ENCODE measurements at regions not wholly inside any gene's neighbourhood (a gene's known extent, or its start where the extent isn't known, plus 50 kb on each side); places are given as distances from the start of the nearest gene placed in this dataset.
"Not testable (repeated sequence)": the region's sequence is repeated elsewhere in the genome, so short reads cannot be mapped to it uniquely, and the experiment has no call there.

DNA sequence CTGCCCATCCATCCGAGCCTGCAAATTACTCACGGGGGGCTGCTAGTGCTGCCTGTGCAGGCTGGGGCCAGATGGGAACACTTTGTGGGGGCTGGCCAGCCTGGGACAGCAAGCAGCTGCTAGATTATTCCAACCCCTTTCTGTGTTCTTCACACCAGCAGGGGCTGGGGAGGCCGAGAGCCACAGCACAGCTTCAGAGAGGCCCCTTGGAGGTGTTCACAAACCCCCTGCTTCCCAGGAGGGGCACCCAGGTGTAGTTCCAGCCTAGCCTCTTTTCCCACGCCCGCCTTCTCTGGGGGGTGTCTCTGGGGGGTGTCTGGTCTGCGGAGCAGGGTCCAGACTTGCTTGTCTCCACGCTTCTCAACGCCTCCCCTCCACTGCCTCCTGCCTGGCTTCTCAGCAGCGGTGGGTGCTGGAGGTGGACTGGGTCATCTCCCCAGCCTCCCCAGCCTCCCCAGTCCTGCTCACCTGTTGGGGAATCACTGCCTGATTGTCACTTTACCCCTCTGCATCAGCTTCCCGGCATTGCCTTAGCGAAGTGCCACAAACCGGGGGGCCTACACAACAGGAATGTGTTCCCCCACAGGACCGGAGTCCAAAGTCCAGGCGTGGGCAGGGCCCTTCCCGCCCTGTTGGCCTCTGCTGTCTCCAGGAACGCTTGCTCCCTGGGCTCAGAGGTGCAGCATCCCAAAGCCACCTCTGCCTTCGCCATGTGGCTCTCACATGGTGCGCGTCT is 74.0 kb upstream of the EN2 start:
- peaks cover 100% of the 10 kb centered on the region for H3K27me3 Mint-ChIP-seq (ENCODE audit: unreplicated experiment)
- intact Hi-C loops (cut with micrococcal nuclease; ENCODE audit: unreplicated experiment): no loop called here
- TF ChIP-seq, protein P1, sequence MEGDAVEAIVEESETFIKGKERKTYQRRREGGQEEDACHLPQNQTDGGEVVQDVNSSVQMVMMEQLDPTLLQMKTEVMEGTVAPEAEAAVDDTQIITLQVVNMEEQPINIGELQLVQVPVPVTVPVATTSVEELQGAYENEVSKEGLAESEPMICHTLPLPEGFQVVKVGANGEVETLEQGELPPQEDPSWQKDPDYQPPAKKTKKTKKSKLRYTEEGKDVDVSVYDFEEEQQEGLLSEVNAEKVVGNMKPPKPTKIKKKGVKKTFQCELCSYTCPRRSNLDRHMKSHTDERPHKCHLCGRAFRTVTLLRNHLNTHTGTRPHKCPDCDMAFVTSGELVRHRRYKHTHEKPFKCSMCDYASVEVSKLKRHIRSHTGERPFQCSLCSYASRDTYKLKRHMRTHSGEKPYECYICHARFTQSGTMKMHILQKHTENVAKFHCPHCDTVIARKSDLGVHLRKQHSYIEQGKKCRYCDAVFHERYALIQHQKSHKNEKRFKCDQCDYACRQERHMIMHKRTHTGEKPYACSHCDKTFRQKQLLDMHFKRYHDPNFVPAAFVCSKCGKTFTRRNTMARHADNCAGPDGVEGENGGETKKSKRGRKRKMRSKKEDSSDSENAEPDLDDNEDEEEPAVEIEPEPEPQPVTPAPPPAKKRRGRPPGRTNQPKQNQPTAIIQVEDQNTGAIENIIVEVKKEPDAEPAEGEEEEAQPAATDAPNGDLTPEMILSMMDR (IDR thresholded peaks at IDR 0.05; ENCODE audit: unreplicated experiment): no peak
- peaks cover 4% of the 10 kb centered on the region for H3K36me3 Mint-ChIP-seq (ENCODE audit: insufficient read depth, unreplicated experiment)
- H3K4me3 Mint-ChIP-seq (ENCODE audit: low read depth, unreplicated experiment): no peak overlapping the region
- DNase-seq: no peak
- CTCF ChIA-PET: no interaction called here
- peaks cover 10% of the 10 kb centered on the region for H3K4me1 Mint-ChIP-seq (ENCODE audit: low read depth, unreplicated experiment)
- no TSS peak for BruUV-seq (replicated peaks)
- no peak overlapping the region for H3K27ac Mint-ChIP-seq (ENCODE audit: unreplicated experiment)
- no peaks in the 10 kb centered on the region for H3K9me3 Mint-ChIP-seq (ENCODE audit: low read depth, unreplicated experiment)

DNA sequence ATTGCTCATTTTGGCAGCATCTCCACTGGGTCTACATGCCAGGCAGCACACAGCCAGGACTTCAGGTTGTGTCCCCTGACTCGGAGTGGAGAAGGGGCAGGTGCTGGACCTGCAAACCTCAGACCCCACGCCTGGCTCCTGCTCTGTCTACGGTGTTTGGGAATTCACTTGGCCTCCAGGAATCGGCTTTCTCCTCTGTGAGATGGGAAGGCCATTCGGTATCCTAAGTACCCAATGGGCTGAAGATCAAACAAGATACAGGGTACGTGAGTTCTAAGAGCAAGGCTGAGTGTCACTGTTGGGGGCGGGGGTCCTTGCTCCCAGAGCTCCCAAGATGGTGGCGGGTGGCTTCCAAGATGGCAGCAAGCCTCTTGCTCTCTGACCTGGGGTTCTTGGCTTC is 73.2 kb upstream of the EN2 start:
- CTCF ChIA-PET: no interaction called here

DNA sequence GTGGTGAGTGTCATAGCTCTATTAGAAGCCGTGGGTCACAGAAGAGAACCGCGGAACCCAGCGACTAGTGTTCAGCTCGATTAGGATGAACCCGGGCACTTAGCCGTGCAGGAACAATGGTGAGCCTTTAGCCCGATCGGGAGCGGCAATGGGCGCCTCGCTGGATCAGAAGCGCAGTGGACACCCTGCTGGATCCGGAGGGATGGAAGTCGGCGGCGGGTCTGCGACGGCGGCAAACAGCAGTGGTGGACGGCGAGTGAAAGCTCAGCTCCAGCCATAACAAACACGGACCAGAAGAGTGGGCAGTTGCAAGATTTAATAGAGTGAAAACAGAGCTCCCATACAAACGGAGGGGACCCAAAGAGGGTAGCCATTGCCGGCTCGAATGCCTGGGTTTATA is 72.7 kb upstream of the EN2 start:
- CTCF ChIA-PET; BruUV-seq (replicated peaks); H3K36me3 Mint-ChIP-seq (ENCODE audit: insufficient read depth, unreplicated experiment); H3K9me3 Mint-ChIP-seq (ENCODE audit: low read depth, unreplicated experiment); H3K4me1 Mint-ChIP-seq (ENCODE audit: low read depth, unreplicated experiment); DNase-seq; intact Hi-C loops (cut with micrococcal nuclease; ENCODE audit: unreplicated experiment); H3K27ac Mint-ChIP-seq (ENCODE audit: unreplicated experiment); H3K4me3 Mint-ChIP-seq (ENCODE audit: low read depth, unreplicated experiment): not testable (repeated sequence)
- peaks cover 100% of the 10 kb centered on the region for H3K27me3 Mint-ChIP-seq (ENCODE audit: unreplicated experiment)

More for the DNA sequence above, 73.2 kb upstream of the EN2 start:
- H3K27me3 Mint-ChIP-seq (ENCODE audit: unreplicated experiment): peaks cover 100% of the 10 kb centered on the region
- no peak overlapping the region for H3K27ac Mint-ChIP-seq (ENCODE audit: unreplicated experiment)
- peaks cover 10% of the 10 kb centered on the region for H3K4me1 Mint-ChIP-seq (ENCODE audit: low read depth, unreplicated experiment)
- BruUV-seq (replicated peaks): no TSS peak
- peaks cover 4% of the 10 kb centered on the region for H3K36me3 Mint-ChIP-seq (ENCODE audit: insufficient read depth, unreplicated experiment)
- no peaks in the 10 kb centered on the region for H3K9me3 Mint-ChIP-seq (ENCODE audit: low read depth, unreplicated experiment)
- H3K4me3 Mint-ChIP-seq (ENCODE audit: low read depth, unreplicated experiment): no peak overlapping the region
- TF ChIP-seq, protein P1 (IDR thresholded peaks at IDR 0.05; ENCODE audit: unreplicated experiment): no peak
- DNase-seq: no peak
- intact Hi-C loops (cut with micrococcal nuclease; ENCODE audit: unreplicated experiment): no loop called here

DNA sequence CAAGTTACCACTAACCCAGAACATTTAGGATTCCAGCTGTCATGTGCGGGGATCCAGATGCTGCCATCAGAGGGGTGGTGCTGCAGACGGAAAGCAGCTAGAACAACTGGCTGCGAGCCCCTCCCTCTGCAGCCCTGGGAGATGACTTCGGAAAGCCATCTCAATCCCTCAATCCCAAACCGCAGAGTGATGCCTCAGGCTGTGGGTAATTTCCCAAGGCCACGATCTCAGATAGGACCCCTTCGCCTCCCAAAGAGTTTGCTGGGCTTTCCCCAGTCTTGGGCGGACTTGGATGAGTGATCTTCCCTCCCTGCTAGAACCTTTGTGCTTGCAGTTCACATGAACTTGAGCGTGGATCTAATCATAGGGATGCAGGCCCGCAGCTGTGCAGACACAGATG is 71.3 kb upstream of the EN2 start:
- Mint-ChIP-seq H3K9me3 (ENCODE audit: low read depth, unreplicated experiment) (no peaks in the 10 kb centered on the region), H3K27ac (ENCODE audit: unreplicated experiment) (no peak overlapping the region), H3K27me3 (ENCODE audit: unreplicated experiment) (peaks cover 100% of the 10 kb centered on the region), H3K4me3 (ENCODE audit: low read depth, unreplicated experiment) (no peak overlapping the region), H3K4me1 (ENCODE audit: low read depth, unreplicated experiment) (no peaks in the 10 kb centered on the region), H3K36me3 (ENCODE audit: insufficient read depth, unreplicated experiment) (peaks cover 4% of the 10 kb centered on the region)
- no TSS peak for BruUV-seq (replicated peaks)
- CTCF ChIA-PET: no interaction called here
- intact Hi-C loops (cut with micrococcal nuclease; ENCODE audit: unreplicated experiment): no loop called here
- TF ChIP-seq, protein P1 (IDR thresholded peaks at IDR 0.05; ENCODE audit: unreplicated experiment): no peak
- DNase-seq: no peak

DNA sequence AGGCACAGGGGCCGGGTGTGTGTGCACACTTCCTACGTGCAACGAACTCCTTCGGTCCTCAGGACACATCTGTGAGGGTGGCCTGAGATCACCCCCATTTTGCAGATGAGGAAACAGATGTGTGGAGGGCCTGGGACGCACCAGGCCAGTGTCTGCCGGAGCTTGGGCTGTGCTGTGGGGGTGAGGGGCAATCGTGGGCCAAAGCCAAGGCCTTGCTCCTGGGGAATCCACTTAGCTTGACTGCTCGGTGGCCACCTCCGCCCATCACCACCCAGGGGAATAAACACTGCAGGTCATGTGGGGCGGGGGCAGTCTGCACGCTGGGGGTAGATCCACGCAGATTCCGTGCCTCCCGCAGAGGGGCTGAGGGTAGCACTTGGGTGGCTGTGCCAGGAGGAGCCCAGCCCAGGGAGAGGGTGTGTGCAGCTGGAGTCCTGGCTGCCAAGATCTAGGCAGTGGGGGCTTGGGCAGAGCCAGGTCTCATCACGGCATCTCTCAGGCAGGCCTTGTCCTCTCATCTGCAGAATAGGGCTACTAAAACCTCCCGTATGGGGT is 70.8 kb upstream of the EN2 start:
- no TSS peak for BruUV-seq (replicated peaks)
- CTCF ChIA-PET: no interaction called here
- Mint-ChIP-seq H3K27ac (ENCODE audit: unreplicated experiment) (no peak overlapping the region), H3K9me3 (ENCODE audit: low read depth, unreplicated experiment) (no peaks in the 10 kb centered on the region), H3K4me3 (ENCODE audit: low read depth, unreplicated experiment) (no peak overlapping the region), H3K4me1 (ENCODE audit: low read depth, unreplicated experiment) (no peaks in the 10 kb centered on the region), H3K36me3 (ENCODE audit: insufficient read depth, unreplicated experiment) (no peaks in the 10 kb centered on the region), H3K27me3 (ENCODE audit: unreplicated experiment) (peaks cover 100% of the 10 kb centered on the region)
- DNase-seq: no peak
- TF ChIP-seq, protein P1 (IDR thresholded peaks at IDR 0.05; ENCODE audit: unreplicated experiment): no peak
- intact Hi-C loops (cut with micrococcal nuclease; ENCODE audit: unreplicated experiment): no loop called here

Data from Calu3 (cell line).